Activated CD8-positive, alpha-beta T cell treated with anti-CD3 and anti-CD28 coated beads, Interleukin-2, amount 10 ng/mL, durations not matched to agents 7 days and 5 days (primary cell): ENCODE measurements at regions not wholly inside any gene's neighbourhood (a gene's known extent, or its start where the extent isn't known, plus 50 kb on each side); places are given as distances from the start of the nearest gene placed in this dataset.

Experiments
- ATAC-seq: fragments of 150-1000 bp; cut with Tn5 transposase; one replicate; pipeline ENCODE4 v1.10.0; 2021; ENCODE audit warnings: moderate library complexity
- CTCF ChIA-PET: fragments of 350-600 bp; sonication (Branson Sonifier 250); formaldehyde crosslinking; loops from one replicate; lab custom pipeline; 2021; ENCODE audit warnings: antibody characterized with exemption; lab: Charles Lee
- POLR2A ChIA-PET: fragments of 350-600 bp; sonication (Branson Sonifier 250); formaldehyde crosslinking; loops from one replicate; lab custom pipeline; 2021; ENCODE audit warnings: antibody characterized with exemption; lab: Charles Lee
- DNase-seq: peaks from one replicate; pipeline ENCODE4 v3.0.0-alpha.2; 2020
- H3K27ac Mint-ChIP-seq: one replicate; pipeline ENCODE4 v1.8.0; 2021; ENCODE audit warnings: mild to moderate bottlenecking, mixed read lengths
- H3K27me3 Mint-ChIP-seq: one replicate; pipeline ENCODE4 v1.8.0; 2021; ENCODE audit warnings: low read depth, mixed read lengths
- H3K36me3 Mint-ChIP-seq: one replicate; pipeline ENCODE4 v1.8.0; 2021; ENCODE audit warnings: low read depth, mixed read lengths
- H3K4me1 Mint-ChIP-seq: one replicate; pipeline ENCODE4 v1.8.0; 2021; ENCODE audit warnings: low read depth, mixed read lengths
- H3K4me3 Mint-ChIP-seq: one replicate; pipeline ENCODE4 v1.8.0; 2021; ENCODE audit warnings: mild to moderate bottlenecking, mixed read lengths
- H3K9me3 Mint-ChIP-seq: one replicate; pipeline ENCODE4 v1.8.0; 2022; ENCODE audit warnings: mixed read lengths; ENCODE audit not compliant: insufficient read depth

- H3K4me3 Mint-ChIP-seq: no peak overlapping the region
- H3K27ac Mint-ChIP-seq: no peak overlapping the region
- peaks cover 2% of the 10 kb centered on the region for H3K27me3 Mint-ChIP-seq
- no peaks in the 10 kb centered on the region for H3K36me3 Mint-ChIP-seq
- no peak for DNase-seq
- H3K9me3 Mint-ChIP-seq: no peaks in the 10 kb centered on the region
- ChIA-PET CTCF (no interaction called here), POLR2A (no interaction called here)
- H3K4me1 Mint-ChIP-seq: no peaks in the 10 kb centered on the region
- ATAC-seq: no peak
These were observed 638.3 kb downstream of the NTRK3 start for GRCh38 chr15:87618203-87618725.

- H3K27ac Mint-ChIP-seq: no peak overlapping the region
- no peaks in the 10 kb centered on the region for H3K36me3 Mint-ChIP-seq
- no peak overlapping the region for H3K4me3 Mint-ChIP-seq
- no peaks in the 10 kb centered on the region for H3K4me1 Mint-ChIP-seq
- DNase-seq (no peak), ATAC-seq (no peak)
- no peaks in the 10 kb centered on the region for H3K27me3 Mint-ChIP-seq
- ChIA-PET POLR2A (no interaction called here), CTCF (no interaction called here)
- no peaks in the 10 kb centered on the region for H3K9me3 Mint-ChIP-seq
These were observed 641.8 kb downstream of the NTRK3 start for GRCh38 chr15:87614704-87615103.

GRCh38 chr15:87610366-87610765, 646.2 kb downstream of the NTRK3 start:
- H3K4me1 Mint-ChIP-seq: no peaks in the 10 kb centered on the region
- H3K9me3 Mint-ChIP-seq: no peaks in the 10 kb centered on the region
- H3K27ac Mint-ChIP-seq: no peak overlapping the region
- ChIA-PET CTCF (no interaction called here), POLR2A (no interaction called here)
- no peak overlapping the region for H3K4me3 Mint-ChIP-seq
- H3K27me3 Mint-ChIP-seq: no peaks in the 10 kb centered on the region
- no peak for ATAC-seq
- no peaks in the 10 kb centered on the region for H3K36me3 Mint-ChIP-seq
- DNase-seq: no peak

GRCh38 chr15:87609894-87610293, 646.6 kb downstream of the NTRK3 start:
- ChIA-PET POLR2A (no interaction called here), CTCF (no interaction called here)
- H3K4me3 Mint-ChIP-seq: no peak overlapping the region
- ATAC-seq (no peak), DNase-seq (no peak)
- H3K4me1 Mint-ChIP-seq: no peaks in the 10 kb centered on the region
- no peaks in the 10 kb centered on the region for H3K36me3 Mint-ChIP-seq
- H3K9me3 Mint-ChIP-seq: no peaks in the 10 kb centered on the region
- H3K27ac Mint-ChIP-seq: no peak overlapping the region
- H3K27me3 Mint-ChIP-seq: no peaks in the 10 kb centered on the region

GRCh38 chr15:87609474-87609873, 647.1 kb downstream of the NTRK3 start:
- no peak for ATAC-seq
- H3K27me3 Mint-ChIP-seq: no peaks in the 10 kb centered on the region
- H3K4me3 Mint-ChIP-seq: no peak overlapping the region
- no peaks in the 10 kb centered on the region for H3K4me1 Mint-ChIP-seq
- DNase-seq: no peak
- ChIA-PET CTCF (no interaction called here), POLR2A (no interaction called here)
- H3K27ac Mint-ChIP-seq: no peak overlapping the region
- no peaks in the 10 kb centered on the region for H3K9me3 Mint-ChIP-seq
- no peaks in the 10 kb centered on the region for H3K36me3 Mint-ChIP-seq

GRCh38 chr15:87608238-87609028, 648.1 kb downstream of the NTRK3 start:
- H3K9me3 Mint-ChIP-seq: no peaks in the 10 kb centered on the region
- H3K36me3 Mint-ChIP-seq: no peaks in the 10 kb centered on the region
- ChIA-PET CTCF (no interaction called here), POLR2A (no interaction called here)
- no peak for DNase-seq
- H3K4me1 Mint-ChIP-seq: no peaks in the 10 kb centered on the region
- H3K4me3 Mint-ChIP-seq: no peak overlapping the region
- H3K27ac Mint-ChIP-seq: no peak overlapping the region
- ATAC-seq: no peak
- no peaks in the 10 kb centered on the region for H3K27me3 Mint-ChIP-seq

- Mint-ChIP-seq H3K4me3 (no peak overlapping the region), H3K36me3 (no peaks in the 10 kb centered on the region), H3K27ac (no peak overlapping the region), H3K9me3 (no peaks in the 10 kb centered on the region), H3K27me3 (no peaks in the 10 kb centered on the region), H3K4me1 (peaks cover 3% of the 10 kb centered on the region)
- ATAC-seq (no peak), DNase-seq (no peak)
- ChIA-PET CTCF (no interaction called here), POLR2A (no interaction called here)
These were observed 649.6 kb downstream of the NTRK3 start for GRCh38 chr15:87606971-87607370.

- ATAC-seq (no peak), DNase-seq (peak; percentile 34)
- Mint-ChIP-seq H3K27ac (no peak overlapping the region), H3K27me3 (no peaks in the 10 kb centered on the region), H3K9me3 (no peaks in the 10 kb centered on the region), H3K4me1 (peaks cover 3% of the 10 kb centered on the region), H3K4me3 (no peak overlapping the region), H3K36me3 (no peaks in the 10 kb centered on the region)
- CTCF ChIA-PET: interaction anchor here (0.9 to 1.0 kb wide), 2 partner anchors 9 to 15 kb away, joined by 3 read pairs; no protein-coding TSS in a partner anchor
- POLR2A ChIA-PET: no interaction called here
These were observed 651.6 kb downstream of the NTRK3 start for GRCh38 chr15:87604857-87605446.

GRCh38 chr15:87602371-87602770, 654.2 kb downstream of the NTRK3 start:
- POLR2A ChIA-PET: no interaction called here
- no peaks in the 10 kb centered on the region for H3K9me3 Mint-ChIP-seq
- no peak overlapping the region for H3K27ac Mint-ChIP-seq
- H3K4me3 Mint-ChIP-seq: no peak overlapping the region
- peaks cover 14% of the 10 kb centered on the region for H3K4me1 Mint-ChIP-seq
- peaks cover 2% of the 10 kb centered on the region for H3K27me3 Mint-ChIP-seq
- DNase-seq (no peak), ATAC-seq (no peak)
- H3K36me3 Mint-ChIP-seq: no peaks in the 10 kb centered on the region
- CTCF ChIA-PET: no interaction called here

GRCh38 chr15:87599616-87600015, 656.9 kb downstream of the NTRK3 start:
- ChIA-PET CTCF (no interaction called here), POLR2A (no interaction called here)
- H3K9me3 Mint-ChIP-seq: no peaks in the 10 kb centered on the region
- H3K4me3 Mint-ChIP-seq: no peak overlapping the region
- ATAC-seq: no peak
- DNase-seq: no peak
- H3K36me3 Mint-ChIP-seq: no peaks in the 10 kb centered on the region
- peaks cover 2% of the 10 kb centered on the region for H3K27me3 Mint-ChIP-seq
- H3K4me1 Mint-ChIP-seq: peaks cover 32% of the 10 kb centered on the region
- no peak overlapping the region for H3K27ac Mint-ChIP-seq

GRCh38 chr15:87597346-87598052, 659.0 kb downstream of the NTRK3 start:
- CTCF ChIA-PET: no interaction called here
- Mint-ChIP-seq H3K4me3 (peak overlapping the region; percentile 7), H3K27me3 (peaks cover 2% of the 10 kb centered on the region), H3K36me3 (no peaks in the 10 kb centered on the region), H3K9me3 (no peaks in the 10 kb centered on the region), H3K4me1 (peaks cover 35% of the 10 kb centered on the region), H3K27ac (peak overlapping the region; percentile 76)
- DNase-seq (peak; percentile 77), ATAC-seq (peak; percentile 99)
- POLR2A ChIA-PET: no interaction called here

GRCh38 chr15:87591582-87591981, 665.0 kb downstream of the NTRK3 start:
- Mint-ChIP-seq H3K4me3 (no peak overlapping the region), H3K27ac (no peak overlapping the region), H3K27me3 (no peaks in the 10 kb centered on the region), H3K4me1 (peaks cover 24% of the 10 kb centered on the region), H3K36me3 (no peaks in the 10 kb centered on the region), H3K9me3 (no peaks in the 10 kb centered on the region)
- ATAC-seq (no peak), DNase-seq (no peak)
- ChIA-PET POLR2A (no interaction called here), CTCF (no interaction called here)
